IMR-90 (cell line): ENCODE measurements at regions not wholly inside any gene's neighbourhood (a gene's known extent, or its start where the extent isn't known, plus 50 kb on each side); places are given as distances from the start of the nearest gene placed in this dataset.

Experiments used
- FOS ChIP-seq: fragments of 150-350 bp; IDR thresholded peaks from 2 replicates; pipeline ENCODE4 v1.6.1; 2016; ENCODE audit warnings: low read depth, low read length
- MXI1 ChIP-seq: IDR thresholded peaks from 2 replicates; pipeline ENCODE4 v1.6.1; 2012; ENCODE audit warnings: low read depth, mild to moderate bottlenecking, low read length, moderate library complexity, borderline replicate concordance
- POLR2A ChIP-seq: IDR thresholded peaks from 2 replicates; pipeline ENCODE4 v1.6.1; 2012; ENCODE audit warnings: mild to moderate bottlenecking, low read depth, low read length
- RAD21 ChIP-seq: IDR thresholded peaks from 2 replicates; pipeline ENCODE4 v1.6.1; 2012; ENCODE audit warnings: low read length, improper control_type of control experiment
- USF2 ChIP-seq: fragments of 150-350 bp; IDR thresholded peaks from 2 replicates; pipeline ENCODE4 v1.6.1; 2017; ENCODE audit warnings: mild to moderate bottlenecking, antibody characterized with exemption, low read length, low read depth
- TF ChIP-seq, protein P1 (sequence below): conservative IDR thresholded peaks from 2 replicates; pipeline ENCODE4 v1.5.1; 2012; ENCODE audit warnings: mild to moderate bottlenecking, low read depth, low read length, improper control_type of control experiment

- TF ChIP-seq, protein P1, sequence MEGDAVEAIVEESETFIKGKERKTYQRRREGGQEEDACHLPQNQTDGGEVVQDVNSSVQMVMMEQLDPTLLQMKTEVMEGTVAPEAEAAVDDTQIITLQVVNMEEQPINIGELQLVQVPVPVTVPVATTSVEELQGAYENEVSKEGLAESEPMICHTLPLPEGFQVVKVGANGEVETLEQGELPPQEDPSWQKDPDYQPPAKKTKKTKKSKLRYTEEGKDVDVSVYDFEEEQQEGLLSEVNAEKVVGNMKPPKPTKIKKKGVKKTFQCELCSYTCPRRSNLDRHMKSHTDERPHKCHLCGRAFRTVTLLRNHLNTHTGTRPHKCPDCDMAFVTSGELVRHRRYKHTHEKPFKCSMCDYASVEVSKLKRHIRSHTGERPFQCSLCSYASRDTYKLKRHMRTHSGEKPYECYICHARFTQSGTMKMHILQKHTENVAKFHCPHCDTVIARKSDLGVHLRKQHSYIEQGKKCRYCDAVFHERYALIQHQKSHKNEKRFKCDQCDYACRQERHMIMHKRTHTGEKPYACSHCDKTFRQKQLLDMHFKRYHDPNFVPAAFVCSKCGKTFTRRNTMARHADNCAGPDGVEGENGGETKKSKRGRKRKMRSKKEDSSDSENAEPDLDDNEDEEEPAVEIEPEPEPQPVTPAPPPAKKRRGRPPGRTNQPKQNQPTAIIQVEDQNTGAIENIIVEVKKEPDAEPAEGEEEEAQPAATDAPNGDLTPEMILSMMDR: no peak
- TF ChIP-seq POLR2A (no peak), RAD21 (no peak), MXI1 (no peak), USF2 (no peak), FOS (no peak)
Observed at GRCh38 chr10:6928586-6928985, 348.5 kb upstream of the PRKCQ start.
